GM20000 (cell line): ENCODE measurements at regions not wholly inside any gene's neighbourhood (a gene's known extent, or its start where the extent isn't known, plus 50 kb on each side); places are given as distances from the start of the nearest gene placed in this dataset.

Experiments used
- DNase-seq: peaks from one replicate; pipeline ENCODE4 v3.0.0; 2012; ENCODE audit warnings: low spot score
- TF ChIP-seq, protein P1 (sequence below): IDR thresholded peaks from 2 replicates; pipeline ENCODE4 v1.5.1; 2012; ENCODE audit warnings: mild to moderate bottlenecking, control low read depth; ENCODE audit errors: extremely low read depth, missing control alignments

DNA sequence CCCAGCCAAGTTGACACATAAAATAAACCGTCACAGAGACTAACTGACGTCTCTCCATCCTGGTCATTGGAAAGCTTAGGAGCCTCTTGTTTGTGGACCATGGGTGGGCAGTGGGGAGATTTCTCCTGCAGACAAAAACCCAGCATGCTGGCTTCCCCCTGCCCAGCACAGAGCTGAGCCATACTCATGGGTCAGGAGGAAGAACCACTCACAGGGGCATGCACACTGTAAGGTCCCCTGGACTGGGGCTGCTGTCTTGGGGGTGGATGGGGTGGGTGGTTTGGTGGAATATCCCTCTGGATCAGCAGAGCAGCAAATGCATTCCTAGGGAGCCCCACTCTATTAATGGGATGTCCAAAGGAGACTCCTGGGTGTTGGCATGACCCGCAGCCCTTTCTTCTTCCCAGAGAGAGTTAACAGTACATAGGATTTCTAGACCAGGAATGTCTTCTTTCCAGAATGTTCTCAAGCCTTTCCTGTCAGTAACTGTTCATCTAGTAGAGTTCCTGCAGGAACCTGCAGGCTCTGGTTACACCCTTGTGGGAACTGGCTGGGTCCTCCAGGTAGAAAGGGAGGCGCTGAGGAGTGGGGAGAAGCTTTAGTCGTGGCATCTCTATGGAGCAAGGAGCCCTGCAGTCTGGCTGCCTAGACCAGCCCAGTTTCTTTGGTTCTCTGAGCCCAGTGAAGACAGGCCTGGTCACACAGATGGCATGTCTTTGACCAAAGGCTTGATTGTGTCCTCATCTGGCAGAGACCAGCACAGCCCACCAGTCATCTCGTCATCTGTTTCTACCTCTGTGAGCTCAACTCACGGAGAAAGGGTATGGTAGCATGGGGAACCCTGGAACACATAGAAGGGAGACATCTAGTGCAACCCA lies 73.4 kb upstream of the PRR23C start:
- TF ChIP-seq, protein P1, sequence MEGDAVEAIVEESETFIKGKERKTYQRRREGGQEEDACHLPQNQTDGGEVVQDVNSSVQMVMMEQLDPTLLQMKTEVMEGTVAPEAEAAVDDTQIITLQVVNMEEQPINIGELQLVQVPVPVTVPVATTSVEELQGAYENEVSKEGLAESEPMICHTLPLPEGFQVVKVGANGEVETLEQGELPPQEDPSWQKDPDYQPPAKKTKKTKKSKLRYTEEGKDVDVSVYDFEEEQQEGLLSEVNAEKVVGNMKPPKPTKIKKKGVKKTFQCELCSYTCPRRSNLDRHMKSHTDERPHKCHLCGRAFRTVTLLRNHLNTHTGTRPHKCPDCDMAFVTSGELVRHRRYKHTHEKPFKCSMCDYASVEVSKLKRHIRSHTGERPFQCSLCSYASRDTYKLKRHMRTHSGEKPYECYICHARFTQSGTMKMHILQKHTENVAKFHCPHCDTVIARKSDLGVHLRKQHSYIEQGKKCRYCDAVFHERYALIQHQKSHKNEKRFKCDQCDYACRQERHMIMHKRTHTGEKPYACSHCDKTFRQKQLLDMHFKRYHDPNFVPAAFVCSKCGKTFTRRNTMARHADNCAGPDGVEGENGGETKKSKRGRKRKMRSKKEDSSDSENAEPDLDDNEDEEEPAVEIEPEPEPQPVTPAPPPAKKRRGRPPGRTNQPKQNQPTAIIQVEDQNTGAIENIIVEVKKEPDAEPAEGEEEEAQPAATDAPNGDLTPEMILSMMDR = no peak
- no peak for DNase-seq

DNA sequence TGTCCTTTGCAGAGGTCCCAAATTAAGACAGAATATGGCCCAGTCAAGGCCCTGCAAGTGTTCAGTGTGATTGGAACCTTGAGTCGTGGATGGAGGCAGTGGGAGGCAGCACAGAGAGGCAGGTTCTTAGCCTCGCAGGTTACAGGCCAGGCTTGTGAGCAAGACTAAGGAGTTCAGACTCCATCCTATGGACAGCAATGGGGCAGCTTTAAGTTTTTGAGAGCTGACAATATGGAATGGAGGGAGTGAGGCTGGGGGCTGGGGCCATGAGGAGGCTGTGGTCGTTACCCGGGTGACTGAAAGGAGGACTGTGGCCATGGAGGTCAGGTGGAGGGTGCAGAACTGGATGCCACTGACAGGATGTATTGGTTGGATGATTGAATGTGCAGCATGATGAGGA lies 74.1 kb upstream of the PRR23C start:
- TF ChIP-seq, protein P1 = no peak

DNA sequence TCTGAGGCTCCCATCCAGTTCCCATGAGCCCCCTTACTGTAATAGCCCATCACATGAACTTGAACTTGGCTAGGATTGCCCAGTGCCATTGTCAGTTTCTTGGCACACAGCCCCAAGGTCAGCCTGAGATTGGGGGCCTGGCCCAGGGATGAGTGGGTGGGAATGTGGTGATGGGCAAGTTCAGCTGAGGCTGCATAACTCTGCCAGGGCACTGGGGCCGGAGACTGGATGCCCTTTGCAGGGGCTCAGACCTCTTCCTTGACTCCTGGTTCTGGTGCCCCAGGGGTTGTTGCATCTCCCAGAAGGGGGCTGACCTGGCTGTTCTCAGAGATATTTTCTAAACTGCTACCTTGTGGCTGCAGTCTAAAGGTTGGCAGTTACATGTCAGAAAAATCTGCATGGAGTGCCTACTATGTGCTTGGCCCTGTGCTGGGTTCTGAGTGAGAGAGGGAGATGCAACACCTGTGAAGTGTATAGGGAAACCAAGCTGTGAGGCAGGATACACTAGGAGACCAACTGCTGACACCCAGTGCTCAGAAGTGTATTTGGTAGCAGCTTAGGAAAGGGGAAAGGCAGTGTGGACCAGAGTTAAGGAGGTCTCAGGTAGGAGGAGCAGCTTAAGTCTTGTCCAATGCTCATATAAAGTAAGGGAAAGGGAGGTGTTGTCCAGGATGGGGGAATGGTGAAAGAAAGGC lies 74.8 kb upstream of the PRR23C start:
- no peak for DNase-seq
- TF ChIP-seq, protein P1 = no peak

More for the DNA sequence above, 74.1 kb upstream of the PRR23C start:
- DNase-seq = no peak

DNA sequence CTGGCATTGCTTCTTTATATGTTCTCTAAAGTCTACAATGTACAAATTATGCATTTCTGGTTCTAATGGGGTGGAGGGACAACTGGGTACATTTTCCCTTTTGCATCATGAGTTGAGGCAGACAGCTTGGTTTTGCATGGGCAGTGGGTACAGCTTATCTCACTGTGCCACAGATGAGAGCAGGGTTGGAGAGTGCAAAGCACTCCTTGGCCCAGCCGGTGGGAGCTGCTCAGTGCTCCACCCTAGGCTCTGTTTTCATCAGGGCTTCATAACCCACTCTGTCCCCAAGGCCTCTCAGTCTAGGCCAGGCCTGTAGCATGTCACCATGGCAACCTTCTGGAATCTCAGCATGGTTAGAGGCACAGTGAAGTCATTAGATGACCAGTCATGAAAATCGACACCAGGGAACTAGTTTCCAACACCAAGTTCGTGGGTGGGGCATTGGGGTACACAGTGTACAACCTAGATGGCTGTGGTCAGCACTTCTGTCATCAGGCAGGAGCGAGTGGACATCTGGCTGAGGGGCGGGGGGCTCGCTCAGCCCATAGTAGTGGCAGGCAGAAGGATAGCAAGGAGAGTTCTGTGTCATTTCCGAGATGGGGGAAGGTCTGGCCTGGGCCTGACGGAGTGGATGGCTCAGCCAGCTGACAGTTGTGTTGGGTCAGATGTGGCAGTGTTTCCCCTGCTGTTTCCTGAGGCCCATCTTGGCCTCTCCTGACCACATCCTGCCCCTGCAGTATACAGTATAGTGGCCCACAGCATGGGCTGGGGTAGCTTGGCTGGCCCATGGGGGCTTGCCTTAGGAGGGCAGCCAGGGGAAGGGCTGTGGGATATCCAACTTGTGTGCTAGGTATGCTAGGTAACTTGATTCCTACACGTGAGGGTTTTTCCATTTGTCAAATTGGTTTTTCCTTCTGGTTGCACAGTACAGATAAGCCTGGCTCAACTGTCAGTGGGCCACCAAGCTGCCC lies 75.7 kb upstream of the PRR23C start:
- TF ChIP-seq, protein P1 = no peak
- no peak for DNase-seq

DNA sequence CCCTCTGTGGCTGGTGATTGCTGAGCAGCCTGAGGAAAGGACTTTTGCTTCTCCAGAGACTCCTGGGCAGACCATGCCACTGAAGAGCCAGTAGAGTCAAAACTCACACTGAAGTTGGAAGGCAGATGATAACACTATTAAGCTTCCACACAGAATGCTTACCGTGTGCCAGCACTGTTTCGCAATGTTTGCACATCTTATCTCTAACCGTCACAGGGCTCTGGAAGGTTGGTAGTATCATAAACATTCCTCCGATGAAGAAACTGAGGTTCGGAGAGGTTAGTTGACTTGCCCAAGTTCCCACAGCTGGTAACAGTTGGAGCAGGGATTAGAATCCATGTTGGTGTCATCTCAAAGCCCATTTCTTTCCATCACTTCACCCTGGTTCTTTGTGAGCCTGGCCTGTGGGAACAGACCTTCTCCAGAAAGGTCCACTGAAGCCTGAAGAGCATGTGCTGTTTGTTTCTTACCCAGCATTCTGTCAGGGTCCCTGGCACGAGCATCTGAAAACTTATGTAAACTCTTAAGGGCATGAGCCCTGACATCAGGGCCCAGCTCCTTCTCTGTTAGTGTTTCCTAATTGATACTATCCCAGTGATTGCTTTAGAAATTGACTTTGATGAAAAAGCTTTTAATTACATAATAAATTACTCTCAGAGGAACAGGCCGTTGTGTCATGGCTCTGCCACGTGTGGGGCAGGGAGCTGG lies 77.0 kb upstream of the PRR23C start:
- TF ChIP-seq, protein P1 = no peak
- DNase-seq = no peak

DNA sequence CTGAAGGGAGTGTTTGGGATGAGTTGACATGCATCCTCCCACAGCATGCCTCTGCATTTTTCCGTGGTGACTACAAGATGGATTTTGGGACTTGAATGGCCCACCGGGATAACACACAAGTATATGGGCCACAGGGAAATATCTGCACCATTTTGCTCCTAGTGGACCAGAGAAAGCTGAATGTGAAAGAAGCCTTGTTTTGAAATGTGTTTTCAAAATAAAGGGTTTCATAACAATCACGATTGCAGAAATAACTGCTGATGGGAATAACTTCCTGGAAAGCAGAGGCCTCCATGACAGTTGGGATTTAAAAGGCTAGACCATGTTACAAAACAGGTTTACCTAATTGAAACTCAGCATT lies 77.5 kb upstream of the PRR23C start:
- DNase-seq = no peak
- TF ChIP-seq, protein P1 = no peak
